HG02852 (cell line): ENCODE measurements at regions not wholly inside any gene's neighbourhood (a gene's known extent, or its start where the extent isn't known, plus 50 kb on each side); places are given as distances from the start of the nearest gene placed in this dataset.
"Not testable (repeated sequence)": the region's sequence is repeated elsewhere in the genome, so short reads cannot be mapped to it uniquely, and the experiment has no call there.

Source experiments
- ATAC-seq: cut with Tn5 transposase; IDR thresholded peaks from one replicate; pipeline ENCODE4 v1.9.1; 2021; ENCODE audit warnings: mild to moderate bottlenecking, moderate library complexity; ENCODE audit not compliant: unreplicated experiment

DNA sequence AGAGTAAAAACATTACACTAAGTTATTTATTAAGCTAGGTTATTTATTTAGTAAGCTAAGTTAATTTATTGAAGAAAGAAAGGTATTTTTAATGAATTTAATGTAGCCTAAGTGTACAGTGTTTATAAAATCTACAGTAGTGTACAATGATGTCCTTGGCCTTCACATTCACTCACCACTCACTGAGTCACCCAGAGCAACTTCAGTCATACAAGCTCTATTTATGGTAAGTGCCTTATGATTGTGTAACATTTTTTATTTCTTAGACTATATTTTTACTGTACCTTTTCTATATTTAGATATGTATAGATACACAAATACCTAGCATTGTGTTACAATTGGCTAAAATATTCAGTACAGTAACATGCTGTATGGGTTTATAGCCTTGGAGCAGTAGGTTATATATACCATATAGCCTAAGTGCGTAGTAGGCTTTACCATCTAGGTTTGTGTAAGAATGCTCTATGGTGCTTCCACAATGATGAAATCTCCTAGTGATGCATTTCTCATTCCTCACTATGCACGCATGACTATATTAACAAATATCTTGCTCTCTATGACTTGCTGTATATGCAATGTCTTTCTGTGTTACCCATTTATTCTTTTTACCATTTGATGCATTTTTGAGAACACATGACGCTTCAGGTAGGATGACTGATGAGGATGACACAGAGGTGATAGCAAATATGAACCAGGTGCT, 309.6 kb upstream of the ATXN7L3B start:
- ATAC-seq, result no peak

DNA sequence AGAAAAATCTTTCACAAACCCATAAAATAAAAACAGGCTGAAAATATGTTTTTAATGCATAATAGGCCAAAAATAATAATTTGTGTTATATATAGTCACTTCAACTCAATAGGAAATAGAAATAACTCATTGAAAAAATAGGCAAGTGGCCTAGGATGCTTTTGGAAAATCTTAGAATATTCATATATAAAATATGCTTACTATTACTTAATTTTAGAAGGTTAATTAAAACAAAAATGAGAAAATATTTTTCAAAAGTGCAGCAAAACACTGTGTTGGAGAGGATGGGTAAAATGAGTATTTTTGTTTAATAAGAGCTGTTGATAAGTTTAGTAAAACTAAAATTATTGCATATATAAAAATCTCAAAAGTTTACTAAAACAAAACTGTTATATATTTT, 308.0 kb upstream of the ATXN7L3B start:
- no peak for ATAC-seq

DNA sequence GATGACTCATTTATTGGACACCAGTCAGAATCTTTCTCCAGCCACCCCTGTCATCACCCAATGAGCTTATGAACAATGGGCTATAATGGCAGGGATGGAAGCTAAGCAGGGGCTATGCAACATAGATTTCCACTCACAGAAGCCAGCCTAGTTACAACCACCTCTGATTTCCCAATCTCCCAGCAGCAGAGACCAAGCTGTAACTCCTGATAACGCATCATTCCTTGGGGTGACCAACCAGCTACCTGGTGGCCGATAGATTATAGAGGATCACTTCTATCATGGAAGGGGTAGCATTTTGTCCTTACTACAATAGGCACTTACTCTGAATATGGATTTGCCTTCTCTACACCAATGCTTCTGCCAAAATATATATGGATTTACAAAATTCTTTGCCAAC, 302.3 kb upstream of the ATXN7L3B start:
- no peak for ATAC-seq

DNA sequence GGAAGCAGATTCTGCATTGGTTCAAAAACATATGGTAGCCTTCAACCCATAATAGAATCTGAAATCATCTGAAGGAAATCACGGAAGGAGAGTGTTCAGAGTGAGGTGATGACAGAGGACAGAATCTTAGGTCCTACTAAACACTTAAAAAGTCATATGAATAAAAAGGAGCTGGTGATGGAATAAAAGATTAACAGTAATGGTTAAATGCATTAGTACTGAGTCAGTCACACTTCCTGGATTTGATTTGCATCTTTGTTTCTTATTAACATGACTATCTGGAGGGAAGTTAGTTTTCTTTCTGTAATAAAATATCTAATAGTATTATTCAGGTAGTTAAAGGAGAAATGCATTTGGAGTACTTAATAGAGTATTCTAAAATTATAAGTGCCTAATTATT, 296.3 kb upstream of the ATXN7L3B start:
- ATAC-seq, result no peak

DNA sequence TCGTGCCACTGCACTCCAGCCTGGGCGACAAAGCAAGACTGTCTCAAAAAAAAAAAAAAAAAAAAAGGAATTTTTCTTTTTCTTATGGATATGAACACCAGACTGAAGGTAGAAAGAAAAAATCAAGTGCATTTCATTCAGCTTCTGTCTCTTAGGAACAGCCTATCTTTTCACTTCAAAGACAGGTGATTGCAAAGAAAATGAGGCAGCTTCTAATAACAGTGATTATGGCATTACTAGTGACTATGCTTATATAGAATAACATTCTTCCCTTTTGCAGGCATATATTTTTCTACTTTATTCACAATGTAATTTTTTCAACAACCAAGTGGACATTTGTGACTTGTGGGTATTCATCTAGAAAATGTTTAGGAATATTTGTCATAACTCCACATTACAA, 295.5 kb upstream of the ATXN7L3B start:
- ATAC-seq, result no peak

DNA sequence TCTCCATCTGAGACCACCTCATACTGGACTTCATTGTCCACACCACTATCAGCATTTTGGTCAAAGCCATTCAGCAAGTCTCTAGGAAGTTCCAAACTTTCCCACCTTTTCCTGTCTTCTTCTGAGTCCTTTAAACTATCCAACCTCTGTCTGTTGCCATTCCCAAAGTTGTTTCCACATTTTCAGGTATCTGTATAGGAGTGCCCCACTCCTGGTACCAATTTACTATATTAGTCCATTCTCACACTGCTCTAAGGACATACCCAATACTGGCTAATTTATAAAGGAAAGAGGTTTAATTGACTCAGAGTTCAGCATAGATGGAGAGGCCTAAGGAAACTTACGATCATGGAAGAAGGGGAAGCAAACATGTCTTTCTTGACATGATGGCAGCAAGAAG, 292.2 kb upstream of the ATXN7L3B start:
- no peak for ATAC-seq

DNA sequence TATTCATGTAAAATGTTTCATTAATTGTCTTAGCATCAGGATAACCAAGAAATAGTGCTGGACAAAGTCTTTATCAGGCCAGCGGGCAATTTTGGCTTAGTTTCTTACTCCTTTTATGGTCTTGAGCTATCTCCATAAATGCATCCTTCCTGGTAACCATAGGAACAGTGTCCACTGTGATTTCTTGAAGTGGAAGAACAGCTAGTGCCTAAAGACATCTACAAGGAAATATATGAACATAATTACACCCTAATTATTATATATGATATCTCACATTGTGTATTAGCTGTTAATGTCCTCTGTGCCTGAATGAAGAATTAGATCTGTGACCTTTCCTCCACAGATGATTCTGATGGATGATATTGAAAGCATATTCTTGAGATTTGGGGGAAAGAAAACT, 286.7 kb upstream of the ATXN7L3B start:
- ATAC-seq, result no peak

DNA sequence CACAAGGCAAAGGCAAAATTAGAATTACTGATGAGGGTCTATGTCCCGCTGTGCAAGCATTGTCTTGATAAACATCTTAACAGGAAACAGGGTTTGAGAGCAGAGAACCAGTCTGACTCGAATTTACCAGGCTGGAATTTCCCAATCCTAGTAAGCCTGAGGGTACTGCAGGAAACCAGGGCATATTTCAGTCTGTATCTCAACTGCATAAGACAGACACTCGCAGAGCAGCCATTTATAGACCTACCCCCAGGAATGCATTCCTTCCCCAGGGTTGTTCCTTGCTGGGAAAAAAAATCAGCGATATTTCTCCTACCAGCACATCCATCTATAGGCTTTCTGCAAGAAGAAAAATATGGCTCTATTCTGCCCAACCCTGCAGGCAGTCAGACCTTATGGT, 283.8 kb upstream of the ATXN7L3B start:
- not testable (repeated sequence) for ATAC-seq

DNA sequence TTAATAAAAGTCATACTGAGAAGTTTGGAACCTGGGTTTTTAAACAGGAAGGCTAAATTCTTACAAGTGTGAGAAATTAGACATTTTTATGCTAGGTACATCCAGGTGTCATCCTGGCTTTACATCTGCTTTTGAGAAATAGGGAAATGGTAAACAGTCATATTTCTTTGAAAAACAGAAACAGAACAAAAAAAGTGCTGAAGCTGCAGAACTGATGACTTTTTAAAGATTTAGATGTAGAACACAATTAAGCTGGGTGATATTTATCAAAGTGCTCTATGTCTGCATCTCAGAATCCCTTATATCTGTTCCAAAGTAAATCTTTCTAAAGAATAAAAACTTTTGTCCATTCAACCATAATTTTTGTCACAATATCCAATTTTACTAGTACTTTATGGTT, 282.9 kb upstream of the ATXN7L3B start:
- no peak for ATAC-seq

DNA sequence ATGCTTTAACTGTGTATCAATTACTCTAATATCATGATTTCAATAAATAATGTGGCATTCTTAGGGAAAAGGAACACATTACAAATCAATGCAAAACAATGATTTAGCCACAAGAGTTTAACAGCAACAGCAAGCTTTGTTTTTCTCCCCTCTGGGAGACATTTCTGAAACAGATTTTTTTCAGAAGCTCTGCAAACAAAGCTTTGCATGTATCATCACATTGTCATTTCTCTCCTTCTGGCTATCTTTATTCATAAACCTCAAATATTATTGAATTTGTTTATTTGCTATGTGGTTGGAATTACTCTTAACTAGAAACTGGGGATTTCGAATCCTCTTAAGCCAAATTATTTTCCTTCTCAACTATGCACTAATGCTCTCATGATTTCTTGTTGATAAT, 278.4 kb upstream of the ATXN7L3B start:
- no peak for ATAC-seq

DNA sequence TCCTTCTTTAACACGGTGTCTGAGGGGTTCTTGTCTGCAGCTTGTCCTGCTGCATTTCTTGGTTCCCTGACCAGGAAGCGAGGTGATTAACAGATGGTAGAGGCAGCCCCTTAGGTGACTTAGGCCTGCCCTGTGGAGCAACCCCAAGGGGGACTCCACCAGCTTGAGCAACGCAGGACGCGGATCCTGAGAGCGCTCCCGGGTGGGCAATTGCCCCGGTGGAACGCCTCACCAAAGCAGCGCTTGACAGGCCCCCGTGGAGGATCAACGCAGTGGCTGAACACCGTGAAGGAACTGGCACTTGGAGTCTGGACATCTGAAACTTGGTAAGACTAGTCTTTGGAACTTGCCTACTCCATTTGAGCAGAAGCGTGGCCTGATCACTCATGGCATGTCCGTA, 272.9 kb upstream of the ATXN7L3B start:
- no peak for ATAC-seq

DNA sequence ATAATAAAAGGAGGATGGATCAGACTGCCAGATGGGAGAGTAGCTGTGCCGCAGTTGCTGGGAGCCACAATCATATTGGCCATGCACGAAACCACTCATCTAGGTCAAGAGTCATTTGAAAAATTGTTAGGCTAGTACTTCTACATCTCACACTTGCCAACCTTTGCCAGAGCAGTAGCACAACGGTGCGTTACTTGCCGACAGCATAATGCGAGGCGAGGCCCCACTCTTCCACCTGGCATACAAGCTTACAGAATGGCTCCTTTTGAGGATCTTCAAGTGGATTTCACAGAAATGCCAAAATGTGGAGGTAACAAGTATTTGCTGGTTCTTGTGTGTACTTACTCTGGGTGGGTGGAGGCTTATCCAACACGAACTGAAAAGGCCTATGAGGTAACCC, 268.3 kb upstream of the ATXN7L3B start:
- not testable (repeated sequence) for ATAC-seq

DNA sequence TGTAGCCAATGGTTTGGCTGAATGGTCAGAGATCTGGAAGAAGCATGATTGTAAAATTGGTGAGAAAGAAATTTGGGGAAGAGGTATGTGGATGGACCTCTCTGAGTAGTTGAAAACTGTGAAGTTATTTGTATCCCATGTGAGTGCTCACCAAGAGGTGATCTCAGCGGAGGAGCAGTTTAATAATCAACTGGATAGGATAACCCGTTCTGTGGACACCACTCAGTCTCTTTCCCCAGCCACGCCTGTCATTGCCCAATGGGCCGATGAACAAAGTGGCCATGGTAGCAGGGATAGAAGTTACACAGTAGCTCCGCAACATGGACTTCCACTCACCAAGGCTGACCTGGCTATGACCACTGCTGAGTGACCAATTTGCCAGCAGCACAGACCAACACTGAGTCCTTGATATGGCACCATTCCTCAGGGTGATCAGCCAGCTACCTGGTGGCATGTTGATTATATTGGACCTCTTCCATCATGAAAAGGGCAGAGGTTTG, 257.4 kb upstream of the ATXN7L3B start:
- ATAC-seq, result no peak

DNA sequence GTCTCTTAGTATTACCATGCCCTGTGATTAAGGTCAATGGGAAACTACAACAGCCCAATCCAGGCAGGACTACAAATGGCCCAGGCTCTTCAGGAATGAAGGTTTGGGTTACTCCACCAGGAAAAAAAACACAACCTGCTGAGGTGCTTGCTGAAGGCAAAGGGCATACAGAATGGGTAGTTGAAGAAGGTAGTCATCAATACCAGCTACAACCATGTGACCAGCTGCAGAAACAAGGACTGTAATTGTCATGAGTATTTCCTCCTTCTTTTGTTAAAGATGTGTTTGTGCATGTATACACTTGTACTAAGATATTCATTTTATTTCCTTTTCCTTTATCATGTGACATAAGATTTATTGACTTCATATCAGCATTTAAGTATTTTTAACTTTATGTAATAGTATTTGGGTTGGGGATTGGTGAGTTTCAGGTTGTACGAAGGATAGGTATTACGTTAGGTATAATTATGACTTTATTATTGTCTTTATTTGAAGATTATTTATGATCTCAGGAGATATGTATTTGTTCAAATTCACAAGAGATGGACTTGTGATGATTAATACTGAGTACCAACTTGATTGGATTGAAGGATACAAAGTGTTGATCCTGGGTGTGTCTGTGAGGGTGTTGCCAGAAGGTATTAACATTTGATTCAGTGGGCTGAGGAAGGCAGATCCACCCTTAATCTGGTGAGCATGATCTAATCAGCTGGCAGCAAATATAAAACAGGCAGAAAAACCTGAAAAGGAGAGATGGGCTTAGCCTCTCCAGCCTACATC, 256.0 kb upstream of the ATXN7L3B start:
- ATAC-seq, result not testable (repeated sequence)

DNA sequence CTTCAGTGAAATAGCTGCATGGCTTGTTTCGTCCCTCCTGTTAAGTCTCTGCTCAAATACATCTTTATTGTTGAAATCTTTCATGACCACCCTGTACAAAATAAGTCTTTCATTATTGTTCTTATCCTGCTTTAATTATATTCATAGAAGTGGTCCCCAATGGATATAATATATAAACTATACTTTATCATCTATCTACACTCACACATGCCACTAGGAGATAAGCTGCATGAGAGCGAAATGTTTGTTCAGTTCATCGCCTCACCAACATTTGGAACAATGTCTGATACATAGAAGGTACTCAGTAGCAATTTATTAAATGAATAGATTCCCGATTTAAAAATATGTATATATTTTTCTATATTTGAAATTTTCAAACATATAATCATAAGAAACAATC, 254.0 kb upstream of the ATXN7L3B start:
- no peak for ATAC-seq

DNA sequence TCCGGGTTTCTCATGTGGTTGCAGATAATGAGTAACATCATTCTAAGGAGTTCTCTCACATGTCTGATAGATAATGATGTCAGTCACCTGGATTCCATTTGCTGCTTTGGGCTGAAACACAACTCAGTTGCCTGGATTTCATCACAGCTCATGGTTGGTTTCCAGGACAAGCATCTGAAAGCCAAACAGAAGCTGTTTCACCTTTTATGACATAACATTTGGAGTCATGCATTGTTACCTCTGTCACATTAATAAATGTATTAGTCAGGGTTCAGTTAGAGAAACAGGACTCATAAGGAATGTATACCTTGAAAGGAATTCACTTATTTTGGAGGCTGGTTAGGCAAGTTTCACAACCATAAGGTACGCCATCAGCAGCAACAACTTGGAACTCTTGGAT, 251.9 kb upstream of the ATXN7L3B start:
- no peak for ATAC-seq

DNA sequence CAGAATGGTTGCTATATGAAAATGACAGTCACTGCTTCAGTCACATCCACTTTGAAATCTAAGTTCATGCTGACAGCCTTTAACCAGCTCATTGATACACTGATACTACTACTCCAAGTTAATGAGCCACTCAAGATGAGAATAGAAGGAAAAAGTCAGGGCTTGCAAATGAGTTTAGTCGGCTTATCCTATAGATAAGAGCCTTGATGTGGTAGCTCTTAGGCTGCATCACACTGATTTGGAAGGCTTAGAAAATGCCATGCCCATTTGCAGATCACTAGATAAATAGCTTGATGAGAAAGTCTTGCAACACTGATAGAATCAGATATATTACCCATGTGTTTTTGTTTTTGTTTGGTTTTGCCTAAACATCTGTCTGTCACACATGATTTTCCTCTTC, 251.4 kb upstream of the ATXN7L3B start:
- no peak for ATAC-seq

DNA sequence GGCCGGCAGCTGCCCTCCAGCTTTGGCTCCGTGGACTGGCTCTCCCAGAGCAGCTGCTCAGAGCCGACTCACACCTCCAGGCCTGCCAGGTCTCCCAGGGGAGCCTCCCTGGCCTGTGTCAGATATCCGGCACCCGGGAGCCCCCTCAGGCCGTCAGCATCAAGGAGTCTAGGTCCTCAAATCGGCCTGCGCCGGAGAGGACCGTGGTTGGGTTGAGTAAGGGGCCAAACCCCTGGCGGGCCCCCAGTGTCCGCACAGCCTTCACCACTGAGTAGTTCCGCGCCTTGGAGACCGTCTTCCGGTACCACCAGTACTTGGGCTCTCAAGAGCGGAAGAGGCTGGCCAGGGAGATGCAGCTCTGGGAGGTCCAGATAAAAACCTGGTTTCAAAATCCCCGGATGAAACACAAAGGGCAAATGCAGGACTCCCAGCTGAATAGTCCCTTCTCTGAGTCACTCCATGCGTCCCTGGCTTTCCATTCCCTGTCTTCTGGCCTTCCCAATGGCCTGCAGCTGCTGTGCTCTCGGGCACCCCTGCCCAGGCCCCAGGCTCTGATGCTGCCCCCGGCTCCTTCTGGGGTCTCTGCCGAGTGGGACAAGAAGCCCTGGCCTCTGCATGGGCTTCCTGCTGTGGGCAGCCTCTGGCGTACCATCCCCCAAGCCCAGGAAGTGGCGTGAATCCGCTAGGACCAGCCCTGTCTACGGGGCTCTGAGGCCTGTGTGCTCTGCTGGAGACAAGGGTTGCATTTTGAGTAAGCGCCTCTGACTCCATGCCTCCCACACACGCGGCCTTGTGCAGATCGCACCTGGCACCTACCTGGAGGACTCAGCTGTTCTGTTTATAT, 245.1 kb upstream of the ATXN7L3B start:
- ATAC-seq, result no peak

DNA sequence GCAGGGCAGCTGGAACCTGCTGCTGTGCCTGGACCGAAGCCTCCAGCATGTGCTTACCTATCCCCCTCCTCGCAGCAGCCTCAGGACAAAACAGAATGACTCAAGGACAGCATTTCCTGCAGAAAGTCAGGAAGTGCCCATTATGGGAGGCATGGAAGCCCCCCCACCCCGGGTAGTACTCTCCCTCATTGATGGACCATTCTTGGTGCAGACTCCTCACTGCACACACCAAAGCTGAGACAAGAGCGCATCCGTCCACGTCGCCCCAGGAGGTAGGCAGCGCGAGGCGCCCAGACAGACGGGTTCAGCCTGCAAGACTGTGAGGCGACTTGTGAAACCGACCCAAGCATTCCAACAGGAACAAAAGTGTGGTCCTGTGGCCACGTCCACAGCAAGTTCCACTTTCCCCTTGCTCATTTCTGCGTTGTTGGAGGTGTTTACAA, 243.9 kb upstream of the ATXN7L3B start:
- ATAC-seq, result no peak

DNA sequence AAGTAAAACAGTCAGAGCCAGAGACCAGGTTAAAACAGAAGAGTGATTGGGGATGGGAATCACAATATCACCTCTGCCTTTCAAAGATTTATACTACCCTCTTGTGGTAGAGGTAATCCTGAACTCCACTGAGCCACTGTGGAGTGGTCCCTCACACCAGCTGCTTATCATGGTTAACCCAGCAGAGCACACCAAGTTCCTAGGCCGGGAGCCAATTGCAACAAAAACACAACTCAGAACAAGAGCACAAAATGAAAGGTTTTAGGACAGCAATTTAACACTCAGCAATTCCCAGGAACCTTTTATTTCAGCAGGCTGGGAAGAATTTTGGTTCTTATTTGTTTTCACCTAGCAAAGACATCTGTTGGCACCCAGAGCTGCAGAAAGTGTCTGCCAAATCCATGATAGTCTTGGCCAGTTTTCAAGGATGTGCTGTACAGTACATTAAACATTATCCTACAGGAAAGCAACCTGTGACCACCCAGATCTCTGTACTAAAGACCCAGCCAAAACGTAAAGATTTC, 220.5 kb upstream of the ATXN7L3B start:
- no peak for ATAC-seq

DNA sequence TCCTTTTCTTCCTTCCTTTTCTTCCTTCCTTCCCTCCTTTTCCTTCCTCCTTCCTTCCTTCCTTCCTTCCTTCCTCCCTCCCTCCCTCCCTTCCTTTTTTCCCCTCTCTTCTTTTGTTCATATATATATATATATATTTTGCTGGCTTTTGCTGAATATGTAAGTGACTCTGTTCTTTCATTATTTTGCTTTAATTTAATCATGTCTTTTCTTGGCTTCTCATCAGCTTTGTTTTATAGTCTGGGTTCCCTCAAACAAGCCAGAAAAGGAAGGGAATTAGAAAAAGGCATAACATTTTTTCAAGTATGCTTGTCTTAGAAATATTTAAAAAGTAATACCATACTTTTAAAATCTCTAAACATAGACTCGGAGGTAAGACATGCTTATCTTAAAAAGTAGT, 219.9 kb upstream of the ATXN7L3B start:
- no peak for ATAC-seq
